Dermis blood vessel endothelial cell (primary cell): ENCODE measurements at regions not wholly inside any gene's neighbourhood (a gene's known extent, or its start where the extent isn't known, plus 50 kb on each side); places are given as distances from the start of the nearest gene placed in this dataset.

ENCODE experiments used
- DNase-seq: peaks from one replicate; pipeline ENCODE4 v3.0.0; 2010

DNA sequence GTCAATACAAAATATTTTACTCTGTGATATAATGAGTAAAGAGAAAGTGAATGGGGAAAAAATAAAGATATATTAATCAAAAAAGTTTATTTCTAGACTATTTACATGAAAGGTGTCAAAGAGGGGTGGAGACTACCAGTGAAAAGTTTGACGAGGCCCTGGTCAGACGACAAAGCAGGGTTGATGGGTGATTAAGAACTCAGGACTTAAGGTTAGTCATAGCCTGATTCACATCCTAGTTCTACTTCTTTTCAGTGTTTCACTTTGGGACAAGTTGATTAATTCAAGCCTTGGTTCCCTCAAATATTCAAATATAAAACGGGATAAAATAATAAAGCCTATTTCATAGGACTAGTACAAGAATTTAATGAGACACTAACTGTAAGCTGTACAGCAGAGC, 178.2 kb upstream of the HS3ST5 start:
- no peak for DNase-seq

GRCh38 chr6:114514170-114514569, 171.3 kb upstream of the HS3ST5 start:
- DNase-seq = no peak

GRCh38 chr6:114471450-114471849, 128.6 kb upstream of the HS3ST5 start:
- no peak for DNase-seq

DNA sequence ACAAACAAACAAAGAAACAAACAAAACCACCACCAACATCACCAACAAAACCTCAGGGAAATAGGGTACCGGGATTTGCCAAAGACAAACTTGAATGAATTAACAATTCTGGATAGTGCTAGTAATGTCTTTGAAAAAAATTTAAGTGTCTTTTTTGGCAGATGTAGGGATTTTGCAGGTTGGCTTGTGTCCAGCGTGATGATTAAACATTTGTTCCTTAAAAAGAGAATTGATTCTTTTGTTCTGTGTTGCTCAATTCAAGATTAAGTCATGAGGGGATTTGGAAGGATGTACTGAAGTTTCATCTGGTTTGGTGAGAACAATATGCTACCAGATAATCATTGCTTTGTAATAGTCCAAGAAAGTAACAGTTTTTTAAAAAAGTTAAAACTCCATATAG, 125.1 kb upstream of the HS3ST5 start:
- DNase-seq = no peak

GRCh38 chr6:114465511-114465910, 122.7 kb upstream of the HS3ST5 start:
- no peak for DNase-seq

DNA sequence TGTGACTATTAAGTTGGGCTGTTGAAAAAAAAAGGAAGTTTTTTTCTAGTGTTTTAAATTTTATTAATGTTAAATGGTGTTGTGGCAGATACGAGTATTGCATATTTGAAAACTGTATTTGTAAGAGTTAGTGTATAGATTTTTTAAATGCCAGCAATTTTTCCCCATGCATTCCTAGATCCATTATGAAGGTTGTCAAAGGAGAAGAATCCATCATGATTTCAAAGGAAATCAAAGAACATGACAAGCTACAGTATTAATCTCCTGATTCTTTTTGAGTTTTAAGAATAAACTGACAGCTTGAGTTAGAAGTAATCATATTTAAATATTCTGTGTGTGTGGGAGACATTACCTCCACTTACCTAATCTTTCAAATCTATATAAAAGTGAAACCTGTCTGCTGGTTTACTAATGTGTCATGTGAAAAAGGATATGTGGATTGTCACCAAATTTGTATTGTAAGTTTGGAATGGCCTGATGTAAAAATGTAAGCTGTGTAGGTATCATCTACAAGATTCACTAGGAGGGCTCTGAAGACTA, 111.0 kb upstream of the HS3ST5 start:
- no peak for DNase-seq

DNA sequence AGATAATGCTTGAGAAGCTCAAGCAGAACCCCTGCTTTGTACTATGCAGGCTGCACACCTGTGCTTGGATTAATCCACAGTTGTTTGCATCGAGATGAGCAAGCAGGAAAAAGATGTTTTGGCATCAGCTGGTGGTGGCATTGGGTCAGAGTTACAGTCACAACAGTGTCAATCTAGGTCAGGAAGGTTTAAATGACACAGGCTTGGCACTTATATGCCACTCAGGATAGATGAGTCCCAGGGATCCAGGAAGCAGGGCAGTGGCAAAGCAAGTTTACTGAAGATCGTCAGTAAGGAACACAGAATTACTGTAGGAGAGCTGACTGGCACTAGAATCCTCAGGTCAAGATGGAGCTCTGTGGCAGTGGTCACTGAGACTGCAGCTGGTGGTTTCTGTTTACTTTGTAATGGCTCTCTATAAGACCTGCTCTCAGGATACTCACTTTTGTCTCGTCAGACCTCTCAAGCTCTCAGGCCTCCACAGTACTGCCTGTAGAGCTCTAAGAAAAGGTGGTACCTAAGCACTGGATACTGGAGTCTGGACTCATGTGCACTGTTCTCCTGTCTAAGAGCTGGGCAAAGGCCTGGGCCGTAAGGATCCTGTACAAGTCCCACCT, 110.1 kb upstream of the HS3ST5 start:
- DNase-seq = no peak

DNA sequence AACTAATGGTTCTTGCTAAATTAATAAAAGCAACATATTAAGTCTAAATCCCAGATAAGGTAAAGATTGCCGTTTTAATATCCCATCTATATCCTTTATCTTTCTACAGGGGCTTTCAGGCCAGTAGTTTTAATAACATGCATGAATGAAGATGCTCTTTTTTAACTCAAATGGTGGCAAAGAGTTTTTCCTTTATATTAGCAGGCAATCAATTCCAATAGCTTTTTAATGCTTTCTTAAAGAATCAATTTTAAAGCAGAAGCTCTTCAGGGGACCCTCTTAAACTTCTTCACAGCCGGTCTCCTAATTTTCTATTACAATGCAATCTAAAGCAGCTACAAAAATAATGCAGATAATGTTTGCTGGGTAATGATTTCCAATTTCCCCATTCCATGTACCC, 107.8 kb upstream of the HS3ST5 start:
- no peak for DNase-seq

DNA sequence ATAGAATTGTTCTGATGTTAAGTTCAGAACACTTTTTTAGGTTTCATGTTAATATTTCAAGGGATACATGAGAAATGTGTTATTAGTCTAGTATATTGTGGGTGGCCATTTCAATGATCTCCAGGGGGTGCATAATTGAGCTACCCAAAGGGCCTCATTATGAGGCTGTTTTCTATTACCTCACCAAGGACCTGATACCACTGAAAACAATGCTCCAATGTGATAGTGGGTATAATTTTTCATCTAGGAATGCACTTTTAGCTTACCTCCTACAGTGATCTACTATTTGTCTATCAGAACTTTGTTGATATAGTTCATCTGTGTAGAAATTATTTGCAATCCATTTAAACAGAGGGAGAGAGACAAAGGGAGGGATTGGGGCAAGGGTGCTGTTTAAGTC, 106.8 kb upstream of the HS3ST5 start:
- no peak for DNase-seq

GRCh38 chr6:114446342-114446741, 103.5 kb upstream of the HS3ST5 start:
- DNase-seq = no peak

DNA sequence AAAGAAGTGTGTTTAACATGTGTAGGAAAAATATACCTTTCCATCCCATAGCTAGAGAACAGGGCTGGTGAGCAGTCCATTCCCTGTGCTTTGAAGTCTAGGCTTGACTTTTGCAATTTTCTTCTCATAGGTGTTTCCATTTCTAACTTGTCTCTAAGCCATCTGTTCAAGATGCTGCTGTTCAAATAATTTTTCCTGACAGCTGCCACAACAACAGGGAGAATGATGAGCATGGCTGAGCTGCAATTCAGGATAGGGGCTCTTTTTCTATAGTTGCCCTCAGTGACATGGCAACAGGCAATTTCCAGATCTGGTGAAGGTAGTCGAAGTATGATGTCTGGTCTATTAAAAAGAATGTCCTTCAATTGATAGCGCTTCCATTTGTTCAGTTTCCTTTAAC, 103.0 kb upstream of the HS3ST5 start:
- no peak for DNase-seq

GRCh38 chr6:114439411-114439810, 96.6 kb upstream of the HS3ST5 start:
- no peak for DNase-seq

GRCh38 chr6:114437235-114437634, 94.4 kb upstream of the HS3ST5 start:
- DNase-seq = no peak

- no peak for DNase-seq
Observed at GRCh38 chr6:114436691-114437090, 93.9 kb upstream of the HS3ST5 start.

GRCh38 chr6:114435985-114436384, 93.2 kb upstream of the HS3ST5 start:
- no peak for DNase-seq

DNA sequence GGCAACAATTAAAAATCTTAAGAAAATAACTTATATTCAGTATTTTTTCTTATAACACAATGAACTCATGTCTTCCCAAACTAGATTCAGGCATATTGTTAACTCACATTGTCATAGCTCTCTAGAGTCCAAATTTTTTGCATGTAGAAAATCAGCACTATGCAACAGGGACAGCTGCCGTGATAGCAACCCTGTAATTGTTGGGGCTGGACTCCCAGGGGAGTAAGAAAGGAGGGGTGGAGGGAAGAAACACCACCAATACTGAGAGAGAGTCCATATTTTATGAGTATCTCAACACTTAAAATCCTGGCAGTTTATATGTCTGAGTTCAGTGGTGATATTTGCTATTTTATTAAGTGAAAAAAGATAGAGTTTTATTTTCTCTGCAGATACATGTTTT, 89.6 kb upstream of the HS3ST5 start:
- no peak for DNase-seq

- no peak for DNase-seq
Observed at GRCh38 chr6:114431641-114432040, 88.8 kb upstream of the HS3ST5 start.

GRCh38 chr6:114430534-114431124, 87.8 kb upstream of the HS3ST5 start:
- DNase-seq = no peak

DNA sequence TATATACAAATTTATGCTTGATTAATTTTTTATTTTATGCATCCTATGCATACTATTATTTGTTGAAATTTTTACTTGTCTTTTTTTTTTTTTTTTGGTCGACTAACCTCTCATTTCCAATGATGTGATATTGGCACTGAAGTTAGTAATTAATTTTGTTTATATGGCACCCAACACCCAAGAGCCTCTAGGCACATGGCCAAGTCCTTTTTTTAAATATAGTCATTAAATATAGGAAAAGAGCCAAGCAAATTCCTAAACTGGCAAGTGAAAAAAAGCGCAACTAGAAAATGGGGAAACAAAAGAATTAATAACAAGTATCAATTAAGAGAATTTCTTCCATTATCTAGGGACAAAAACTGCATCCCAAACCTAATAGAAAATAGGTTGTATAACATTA, 85.5 kb upstream of the HS3ST5 start:
- no peak for DNase-seq

- DNase-seq = no peak
Observed at GRCh38 chr6:114421199-114421598, 78.4 kb upstream of the HS3ST5 start.

DNA sequence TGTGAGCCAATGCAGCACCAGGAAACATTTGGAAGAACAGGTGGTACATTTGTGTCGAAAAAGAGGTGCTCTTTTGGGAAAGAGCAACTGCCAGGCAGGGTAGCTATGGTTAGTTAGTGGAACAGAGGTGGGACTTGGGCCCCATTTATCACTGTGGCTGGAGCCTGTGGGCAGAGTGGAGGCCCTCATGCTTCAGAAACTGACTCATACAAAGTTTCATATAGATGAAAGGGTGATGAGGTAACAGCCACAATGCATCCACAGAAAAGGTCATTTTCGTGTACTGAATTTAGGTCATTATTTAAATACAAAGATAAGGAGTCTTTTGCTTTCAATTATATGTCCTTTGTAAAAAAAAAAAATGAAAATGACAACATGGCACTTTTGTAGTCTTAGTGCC, 76.4 kb upstream of the HS3ST5 start:
- DNase-seq = no peak

GRCh38 chr6:114418304-114418972, 75.6 kb upstream of the HS3ST5 start:
- DNase-seq = no peak

- DNase-seq = no peak
Observed at GRCh38 chr6:114407426-114408035, 64.7 kb upstream of the HS3ST5 start.
